ENCODE measurements at regions not wholly inside any gene's neighbourhood (a gene's known extent, or its start where the extent isn't known, plus 50 kb on each side); places are given as distances from the start of the nearest gene placed in this dataset.

DNA sequence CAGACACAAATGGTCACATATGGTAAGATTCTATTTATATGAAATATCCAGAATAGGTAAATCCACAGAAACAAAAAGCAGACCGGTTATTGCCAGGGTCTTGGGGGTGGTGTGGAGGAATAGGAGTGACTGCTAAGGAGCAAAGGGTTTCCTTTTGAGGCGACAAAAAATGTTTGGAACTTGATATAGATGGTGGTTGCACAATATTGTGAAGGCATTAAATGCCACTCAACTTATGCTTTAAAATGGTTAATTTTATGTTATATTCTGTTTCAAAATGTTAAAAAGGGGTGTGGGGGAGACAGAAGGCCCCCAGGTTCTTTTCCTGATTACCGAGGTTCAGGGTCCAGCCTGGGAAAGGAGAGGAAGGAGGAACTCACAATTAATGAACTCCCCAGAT lies 304.4 kb downstream of the RRAGC start:
- H3K27ac ChIP-seq = no peak overlapping the region
- TF ChIP-seq ZFX (IDR thresholded peaks at IDR 0.05) = no peak
- TF ChIP-seq, protein P1, sequence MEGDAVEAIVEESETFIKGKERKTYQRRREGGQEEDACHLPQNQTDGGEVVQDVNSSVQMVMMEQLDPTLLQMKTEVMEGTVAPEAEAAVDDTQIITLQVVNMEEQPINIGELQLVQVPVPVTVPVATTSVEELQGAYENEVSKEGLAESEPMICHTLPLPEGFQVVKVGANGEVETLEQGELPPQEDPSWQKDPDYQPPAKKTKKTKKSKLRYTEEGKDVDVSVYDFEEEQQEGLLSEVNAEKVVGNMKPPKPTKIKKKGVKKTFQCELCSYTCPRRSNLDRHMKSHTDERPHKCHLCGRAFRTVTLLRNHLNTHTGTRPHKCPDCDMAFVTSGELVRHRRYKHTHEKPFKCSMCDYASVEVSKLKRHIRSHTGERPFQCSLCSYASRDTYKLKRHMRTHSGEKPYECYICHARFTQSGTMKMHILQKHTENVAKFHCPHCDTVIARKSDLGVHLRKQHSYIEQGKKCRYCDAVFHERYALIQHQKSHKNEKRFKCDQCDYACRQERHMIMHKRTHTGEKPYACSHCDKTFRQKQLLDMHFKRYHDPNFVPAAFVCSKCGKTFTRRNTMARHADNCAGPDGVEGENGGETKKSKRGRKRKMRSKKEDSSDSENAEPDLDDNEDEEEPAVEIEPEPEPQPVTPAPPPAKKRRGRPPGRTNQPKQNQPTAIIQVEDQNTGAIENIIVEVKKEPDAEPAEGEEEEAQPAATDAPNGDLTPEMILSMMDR (conservative IDR thresholded peaks at IDR 0.05) = no peak

DNA sequence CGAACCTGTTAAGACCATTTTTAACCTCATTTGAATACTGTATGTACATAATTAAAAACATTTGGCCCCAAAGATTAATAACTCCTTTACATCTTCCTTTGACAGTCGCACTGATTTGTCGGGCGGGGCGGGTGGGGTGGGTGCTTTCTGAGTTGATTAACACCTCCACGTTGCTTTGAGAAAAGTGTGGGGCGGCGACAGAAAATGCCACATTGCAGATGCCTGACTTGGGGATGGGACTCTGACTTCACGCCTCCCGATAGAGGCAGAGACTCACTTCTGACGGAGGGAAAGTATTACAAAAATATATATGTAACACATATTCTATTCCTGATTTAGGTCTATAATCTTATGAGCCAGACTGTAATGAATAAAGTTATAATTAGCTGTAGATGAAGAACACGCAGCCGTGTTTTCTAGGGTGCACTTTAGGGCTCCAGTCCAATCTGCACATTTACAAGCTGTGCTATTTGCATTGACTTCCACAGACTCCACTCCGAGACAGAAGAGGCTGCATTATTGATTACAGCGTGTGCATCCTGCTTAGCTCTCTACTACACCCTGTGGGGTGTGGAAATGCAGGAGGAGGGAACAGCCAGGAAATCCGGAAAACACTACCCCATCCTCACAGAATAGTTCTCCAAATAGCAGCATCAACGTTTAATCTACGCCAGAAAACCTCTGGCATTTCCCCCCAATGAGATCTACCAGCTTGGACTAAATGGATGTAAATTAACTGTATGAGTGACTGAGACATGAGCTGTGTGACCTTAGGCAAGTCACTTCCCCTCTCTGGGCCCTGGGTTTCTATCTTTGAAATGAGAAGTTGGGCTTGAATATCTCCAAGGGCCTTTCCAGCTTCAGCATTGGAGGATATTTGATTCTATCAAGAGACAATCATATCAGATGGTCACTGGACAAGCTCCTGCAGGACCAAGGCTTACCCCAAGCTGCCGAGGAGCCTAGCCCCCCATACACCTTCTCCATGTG lies 308.0 kb downstream of the RRAGC start:
- no peak for TF ChIP-seq ZFX (IDR thresholded peaks at IDR 0.05)
- TF ChIP-seq, protein P1 (conservative IDR thresholded peaks at IDR 0.05) = no peak
- H3K27ac ChIP-seq = no peak overlapping the region

DNA sequence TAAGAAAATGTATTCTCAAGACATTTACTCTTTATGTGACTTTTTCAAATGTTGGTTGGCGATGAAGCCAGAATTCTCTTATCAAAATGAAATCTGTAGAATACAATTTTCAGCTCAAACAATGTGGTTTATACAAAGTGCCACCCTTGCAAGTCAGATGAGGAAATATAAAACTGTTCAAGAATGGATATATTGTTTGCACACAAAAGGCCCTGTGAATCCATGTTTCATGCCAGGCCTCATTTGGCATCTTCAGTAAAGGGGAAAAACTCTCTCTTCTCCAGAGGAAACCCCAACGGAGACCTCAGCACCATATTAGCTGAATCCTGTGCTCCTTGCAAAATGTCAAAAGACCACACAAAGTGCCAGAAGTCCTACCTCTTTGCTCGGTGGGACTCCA lies 310.4 kb downstream of the RRAGC start:
- TF ChIP-seq, protein P1 (conservative IDR thresholded peaks at IDR 0.05) = no peak
- TF ChIP-seq ZFX (IDR thresholded peaks at IDR 0.05) = no peak
- no peak overlapping the region for H3K27ac ChIP-seq

DNA sequence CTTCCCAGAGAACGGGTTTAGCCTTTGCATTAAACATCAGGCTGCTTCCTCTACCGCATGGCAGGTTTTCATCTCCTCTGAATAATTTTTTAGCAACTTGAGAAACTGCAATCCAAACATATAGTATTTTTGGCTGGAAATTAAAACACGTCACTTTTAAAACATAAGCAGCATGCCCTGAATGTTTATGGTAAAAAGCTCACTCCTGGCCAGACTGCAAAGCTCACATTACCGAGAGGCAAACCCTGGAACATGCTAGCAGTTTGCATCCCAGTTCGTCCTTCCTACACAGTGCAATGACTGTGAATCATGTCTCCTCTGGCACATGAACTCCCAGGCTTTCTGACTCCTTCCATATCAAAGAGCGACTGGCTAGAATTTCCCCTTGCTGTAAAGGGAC lies 312.3 kb downstream of the RRAGC start:
- TF ChIP-seq, protein P1 (conservative IDR thresholded peaks at IDR 0.05) = no peak
- no peak for TF ChIP-seq ZFX (IDR thresholded peaks at IDR 0.05)
- H3K27ac ChIP-seq = no peak overlapping the region

DNA sequence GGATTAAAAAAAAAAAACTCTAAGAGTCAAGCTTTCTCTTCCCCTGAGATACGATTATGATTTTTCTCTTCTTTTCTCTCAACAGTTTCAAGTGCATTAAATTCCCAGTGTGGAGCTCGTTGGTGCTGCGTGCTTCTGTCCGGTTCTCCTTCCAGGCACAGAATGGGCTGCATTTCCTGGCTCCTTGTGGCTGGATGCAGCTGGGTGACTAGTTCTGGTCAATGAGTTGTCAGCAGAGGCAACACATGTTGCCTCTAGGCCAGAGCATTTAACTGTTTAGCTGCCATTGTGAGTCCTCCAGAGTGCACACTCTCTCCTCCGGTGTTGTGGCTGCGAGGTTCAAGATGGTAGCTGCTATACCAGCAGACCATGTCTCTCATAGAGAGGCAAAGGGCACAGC lies 312.9 kb downstream of the RRAGC start:
- TF ChIP-seq, protein P1 (conservative IDR thresholded peaks at IDR 0.05) = no peak
- no peak for TF ChIP-seq ZFX (IDR thresholded peaks at IDR 0.05)
- H3K27ac ChIP-seq = no peak overlapping the region

DNA sequence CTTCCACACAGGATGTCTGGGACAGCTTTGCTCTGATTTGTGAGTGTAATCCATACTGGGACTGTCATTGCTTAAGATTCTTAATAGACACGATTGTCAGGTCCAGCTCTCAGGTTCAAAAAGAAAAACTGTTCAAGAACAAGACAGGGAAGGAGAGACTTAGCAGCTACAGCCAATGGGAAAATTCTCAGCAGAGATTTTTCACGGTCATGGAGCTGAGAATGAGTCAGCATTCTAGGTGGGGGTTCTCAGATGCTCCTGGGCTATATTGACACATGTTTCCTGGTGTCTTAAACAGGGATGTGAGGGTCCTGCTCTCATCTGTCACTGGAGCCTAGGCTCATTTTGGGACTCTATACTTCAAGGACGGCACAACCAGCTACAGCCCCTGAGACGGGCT lies 318.3 kb downstream of the RRAGC start:
- no peak for TF ChIP-seq ZFX (IDR thresholded peaks at IDR 0.05)
- TF ChIP-seq, protein P1 (conservative IDR thresholded peaks at IDR 0.05) = no peak
- H3K27ac ChIP-seq = no peak overlapping the region

DNA sequence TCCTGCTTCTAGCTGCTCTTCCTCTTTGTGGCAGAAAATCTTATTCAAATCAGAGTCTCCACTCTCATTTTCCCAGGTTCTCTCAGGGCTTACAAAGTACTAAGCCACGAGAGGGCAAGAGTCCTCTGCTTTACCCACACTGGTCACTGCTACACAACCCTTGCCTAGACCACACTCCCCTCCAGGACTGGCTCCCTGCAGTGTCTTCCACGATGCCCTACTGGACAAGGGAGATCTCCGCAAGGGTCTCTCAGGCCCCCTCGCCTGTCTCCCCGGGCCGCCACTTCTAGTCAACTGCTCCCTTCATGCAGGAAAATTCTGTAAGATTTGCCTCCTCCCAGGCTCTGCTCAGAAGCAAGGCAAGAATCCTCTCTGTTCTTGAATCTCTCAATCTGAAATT lies 319.6 kb downstream of the RRAGC start:
- no peak overlapping the region for H3K27ac ChIP-seq
- no peak for TF ChIP-seq ZFX (IDR thresholded peaks at IDR 0.05)
- TF ChIP-seq, protein P1 (conservative IDR thresholded peaks at IDR 0.05) = no peak
